ENCODE measurements at regions not wholly inside any gene's neighbourhood (a gene's known extent, or its start where the extent isn't known, plus 50 kb on each side); places are given as distances from the start of the nearest gene placed in this dataset.

- TF ChIP-seq JUND (IDR thresholded peaks at IDR 0.05; ENCODE audit: borderline replicate concordance, low read depth, low read length): peak; percentile 17; the same call in 1 of the 2 replicates
- TF ChIP-seq JUND (tag; IDR thresholded peaks at IDR 0.05; ENCODE audit: borderline replicate concordance, low read depth, low read length): peak; percentile 72; the same call in 2 of the 3 replicates
- no peak for TF ChIP-seq PTBP1 (IDR thresholded peaks at IDR 0.05; ENCODE audit: low read depth, low read length)
- TF ChIP-seq HSF4 (CRISPR knock-in tag; IDR thresholded peaks at IDR 0.05; ENCODE audit: borderline replicate concordance): no peak
- TF ChIP-seq RFX5 (IDR thresholded peaks at IDR 0.05; ENCODE audit: low read depth, low read length): no peak
- TF ChIP-seq BDP1 (IDR thresholded peaks at IDR 0.05; ENCODE audit: insufficient read depth, insufficient read length): no peak
- TF ChIP-seq ZNF695 (CRISPR knock-in tag; IDR thresholded peaks at IDR 0.05): no peak
- no peak for TF ChIP-seq ZNF165 (CRISPR knock-in tag; IDR thresholded peaks at IDR 0.05; ENCODE audit: borderline replicate concordance)
- TF ChIP-seq ZBED1 (IDR thresholded peaks at IDR 0.05): no peak
- peak; percentile 75 for TF ChIP-seq GABPA (tag; conservative IDR thresholded peaks at IDR 0.05; ENCODE audit: low read depth)
- peak; percentile 23 to 37; a peak in 1 of 4 replicates for TF ChIP-seq FOXK2 (conservative IDR thresholded peaks at IDR 0.05 in 1 of 2, IDR thresholded peaks at IDR 0.05 in 1 of 2; ENCODE audit: low read depth in 2 of 2)
- TF ChIP-seq HDAC1 (IDR thresholded peaks at IDR 0.05): 0 out of 4 replicates have a peak, but pooled peaks of 1 of the 2 experiments have one; percentile 23
- TF ChIP-seq YY1 (IDR thresholded peaks at IDR 0.05; ENCODE audit: borderline replicate concordance in 1 of 3, control insufficient read depth in 1 of 3, extremely low read depth in 1 of 3, insufficient read depth in 3 of 3, insufficient read length in 1 of 3, insufficient replicate concordance in 2 of 3, low read depth in 1 of 3, low read length in 2 of 3): no peak
- TF ChIP-seq ZNF77 (CRISPR knock-in tag; IDR thresholded peaks at IDR 0.05): no peak
- TF ChIP-seq ZNF239 (CRISPR knock-in tag; IDR thresholded peaks at IDR 0.05): no peak
- no peak for TF ChIP-seq NFE2L1 (tag; IDR thresholded peaks at IDR 0.05; ENCODE audit: borderline replicate concordance, low read depth)
- TF ChIP-seq FIP1L1 (IDR thresholded peaks at IDR 0.05; ENCODE audit: low read depth, low read length, poor library complexity, severe bottlenecking): no peak
- TF ChIP-seq NR3C1 (CRISPR knock-in tag; IDR thresholded peaks at IDR 0.05): no peak
- TF ChIP-seq ZNF398 (CRISPR knock-in tag; IDR thresholded peaks at IDR 0.05): no peak
- no peak for TF ChIP-seq ETV5 (CRISPR knock-in tag; IDR thresholded peaks at IDR 0.05; ENCODE audit: low read depth)
Observed at GRCh38 chr16:47779201-47780016, 318.3 kb downstream of the PHKB start (continued).
